ENCODE measurements at regions not wholly inside any gene's neighbourhood (a gene's known extent, or its start where the extent isn't known, plus 50 kb on each side); places are given as distances from the start of the nearest gene placed in this dataset.

DNA sequence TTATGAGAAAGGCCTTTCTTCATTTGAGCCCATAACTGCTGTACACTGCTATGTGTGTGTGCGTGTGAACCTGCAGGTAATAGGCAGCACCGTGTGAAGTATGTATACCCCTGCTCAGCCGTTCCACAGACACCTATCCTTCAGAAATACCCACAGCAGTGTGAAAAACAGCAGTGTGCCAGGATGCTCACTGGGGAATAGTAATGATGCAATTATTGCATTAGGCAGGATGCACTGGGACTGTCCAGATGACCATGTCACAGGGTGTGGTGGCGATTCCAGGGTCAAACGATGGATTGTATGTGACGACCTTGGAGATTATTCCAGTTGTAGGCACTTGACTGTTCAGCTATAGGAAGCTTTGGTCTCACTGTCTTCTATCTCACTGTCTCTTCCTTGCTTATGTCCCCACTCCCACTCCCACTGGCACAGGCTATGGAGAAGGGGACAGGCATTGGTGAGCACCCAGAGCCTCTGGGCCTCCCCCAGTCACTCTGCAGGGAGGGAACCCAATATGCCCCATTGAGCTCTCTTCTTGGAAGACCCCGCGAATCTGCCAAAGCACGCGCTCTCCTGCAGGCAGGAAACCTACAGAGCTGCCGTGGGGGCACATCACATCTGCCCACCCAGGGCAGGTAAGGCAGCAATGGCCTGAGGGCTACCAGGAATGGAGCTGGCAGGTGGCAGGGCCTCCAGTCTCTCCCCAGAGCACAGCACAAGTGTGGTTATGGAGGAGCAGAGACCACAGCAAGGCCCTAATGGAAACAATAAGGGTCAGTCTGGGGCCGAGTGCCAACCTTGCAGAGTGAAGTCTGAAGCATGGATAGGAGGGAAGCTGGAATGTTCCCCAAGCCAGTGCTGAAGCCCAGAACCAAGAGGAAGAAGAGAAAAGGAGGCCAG, 518.9 kb upstream of the RAB6C start:
- no peaks in the 10 kb centered on the region for H3K36me3 ChIP-seq
- H3K9ac ChIP-seq = no peak overlapping the region
- H3K27ac Mint-ChIP-seq = no peak overlapping the region
- TF ChIP-seq EZH2phosphoT487 (IDR thresholded peaks at IDR 0.05) (no peak), EZH2 (IDR thresholded peaks at IDR 0.05) (no peak)
- TF ChIP-seq, protein P1, sequence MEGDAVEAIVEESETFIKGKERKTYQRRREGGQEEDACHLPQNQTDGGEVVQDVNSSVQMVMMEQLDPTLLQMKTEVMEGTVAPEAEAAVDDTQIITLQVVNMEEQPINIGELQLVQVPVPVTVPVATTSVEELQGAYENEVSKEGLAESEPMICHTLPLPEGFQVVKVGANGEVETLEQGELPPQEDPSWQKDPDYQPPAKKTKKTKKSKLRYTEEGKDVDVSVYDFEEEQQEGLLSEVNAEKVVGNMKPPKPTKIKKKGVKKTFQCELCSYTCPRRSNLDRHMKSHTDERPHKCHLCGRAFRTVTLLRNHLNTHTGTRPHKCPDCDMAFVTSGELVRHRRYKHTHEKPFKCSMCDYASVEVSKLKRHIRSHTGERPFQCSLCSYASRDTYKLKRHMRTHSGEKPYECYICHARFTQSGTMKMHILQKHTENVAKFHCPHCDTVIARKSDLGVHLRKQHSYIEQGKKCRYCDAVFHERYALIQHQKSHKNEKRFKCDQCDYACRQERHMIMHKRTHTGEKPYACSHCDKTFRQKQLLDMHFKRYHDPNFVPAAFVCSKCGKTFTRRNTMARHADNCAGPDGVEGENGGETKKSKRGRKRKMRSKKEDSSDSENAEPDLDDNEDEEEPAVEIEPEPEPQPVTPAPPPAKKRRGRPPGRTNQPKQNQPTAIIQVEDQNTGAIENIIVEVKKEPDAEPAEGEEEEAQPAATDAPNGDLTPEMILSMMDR (IDR thresholded peaks at IDR 0.05) = no peak
- no peaks in the 10 kb centered on the region for H3K27me3 ChIP-seq
- H3F3A ChIP-seq (ENCODE audit: low read depth) = no peaks in the 10 kb centered on the region
- H2AFZ ChIP-seq (replicated peaks) = no peak overlapping the region
- H3K9me3 Mint-ChIP-seq = peaks cover 3% of the 10 kb centered on the region
- H3K4me1 Mint-ChIP-seq = no peaks in the 10 kb centered on the region
- peaks cover 6% of the 10 kb centered on the region for H3K27me3 Mint-ChIP-seq (ENCODE audit: insufficient read depth, low read depth)
- no peaks in the 10 kb centered on the region for H3K9me3 ChIP-seq (ENCODE audit: low read depth)
- no peaks in the 10 kb centered on the region for H3K4me1 ChIP-seq
- no peaks in the 10 kb centered on the region for H3K79me2 ChIP-seq (ENCODE audit: low read depth)
- DNase-seq (ENCODE audit: low spot score) = no peak
- H3K36me3 Mint-ChIP-seq = no peaks in the 10 kb centered on the region
- no peak overlapping the region for H3K27ac ChIP-seq
- H3K4me3 ChIP-seq = no peak overlapping the region
- no peak overlapping the region for H3K4me2 ChIP-seq
- H3K4me3 Mint-ChIP-seq = no peak overlapping the region
- H4K20me1 ChIP-seq (ENCODE audit: low read depth) = no peaks in the 10 kb centered on the region

DNA sequence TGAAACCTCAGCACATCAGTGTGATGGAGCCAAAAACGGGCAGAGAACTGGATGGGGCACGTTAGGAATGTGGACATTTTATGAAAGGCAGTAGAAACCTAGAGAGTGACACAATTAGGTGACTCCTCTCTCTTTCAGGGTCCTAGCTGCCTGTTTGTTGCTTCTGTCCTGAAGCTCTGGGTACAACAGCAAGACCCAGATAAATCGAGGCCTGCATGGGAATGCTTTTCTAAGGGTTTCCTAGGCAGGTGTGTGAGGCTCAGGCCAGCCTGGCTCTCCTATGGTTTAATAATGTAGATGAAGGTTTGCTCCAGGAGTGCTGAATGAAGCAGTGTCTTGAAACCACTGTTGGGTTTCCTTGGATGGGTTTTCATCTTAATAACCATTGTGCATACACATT, 517.1 kb upstream of the RAB6C start:
- H3K4me1 Mint-ChIP-seq = no peaks in the 10 kb centered on the region
- Histone ChIP-seq H3K4me2 (no peak overlapping the region), H3K4me1 (no peaks in the 10 kb centered on the region), H3K79me2 (ENCODE audit: low read depth) (no peaks in the 10 kb centered on the region), H2AFZ (replicated peaks) (no peak overlapping the region), H3K27me3 (no peaks in the 10 kb centered on the region), H4K20me1 (ENCODE audit: low read depth) (no peaks in the 10 kb centered on the region), H3K4me3 (no peak overlapping the region), H3K9me3 (ENCODE audit: low read depth) (no peaks in the 10 kb centered on the region), H3K9ac (no peak overlapping the region), H3K27ac (no peak overlapping the region), H3K36me3 (no peaks in the 10 kb centered on the region), H3F3A (ENCODE audit: low read depth) (no peaks in the 10 kb centered on the region)
- no peaks in the 10 kb centered on the region for H3K36me3 Mint-ChIP-seq
- H3K4me3 Mint-ChIP-seq = no peak overlapping the region
- peaks cover 6% of the 10 kb centered on the region for H3K27me3 Mint-ChIP-seq (ENCODE audit: insufficient read depth, low read depth)
- no peak for TF ChIP-seq EZH2phosphoT487 (IDR thresholded peaks at IDR 0.05)
- no peak for TF ChIP-seq EZH2 (IDR thresholded peaks at IDR 0.05)
- TF ChIP-seq, protein P1 (IDR thresholded peaks at IDR 0.05) = no peak
- peaks cover 3% of the 10 kb centered on the region for H3K9me3 Mint-ChIP-seq
- no peak overlapping the region for H3K27ac Mint-ChIP-seq
- no peak for DNase-seq (ENCODE audit: low spot score)

DNA sequence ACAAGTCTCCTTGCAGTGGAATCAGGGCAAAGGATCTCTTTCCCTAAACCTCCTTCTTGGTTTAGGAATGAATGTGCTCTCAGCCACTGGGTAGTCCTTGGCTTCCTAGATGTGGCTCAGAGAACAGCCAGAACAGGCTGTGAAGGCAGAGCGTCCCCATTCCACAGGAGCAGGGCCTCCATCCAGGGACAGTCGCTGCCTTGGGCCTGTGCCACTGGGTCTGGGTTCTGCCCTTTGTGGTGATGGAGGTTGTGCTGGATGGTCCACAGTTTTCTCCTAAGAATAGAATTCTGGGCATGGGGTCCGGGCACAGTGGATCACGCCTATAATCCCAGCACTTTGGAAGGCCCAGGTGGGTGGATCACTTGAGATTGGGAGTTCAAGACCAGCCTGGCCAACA, 516.5 kb upstream of the RAB6C start:
- Mint-ChIP-seq H3K4me1 (no peaks in the 10 kb centered on the region), H3K9me3 (peaks cover 3% of the 10 kb centered on the region), H3K36me3 (no peaks in the 10 kb centered on the region), H3K27ac (no peak overlapping the region), H3K4me3 (no peak overlapping the region), H3K27me3 (ENCODE audit: insufficient read depth, low read depth) (peaks cover 6% of the 10 kb centered on the region)
- Histone ChIP-seq H3K4me1 (no peaks in the 10 kb centered on the region), H3F3A (ENCODE audit: low read depth) (no peaks in the 10 kb centered on the region), H4K20me1 (ENCODE audit: low read depth) (no peaks in the 10 kb centered on the region), H3K27ac (no peak overlapping the region), H3K4me3 (no peak overlapping the region), H3K9ac (no peak overlapping the region), H3K4me2 (no peak overlapping the region), H3K27me3 (no peaks in the 10 kb centered on the region), H3K36me3 (no peaks in the 10 kb centered on the region), H3K9me3 (ENCODE audit: low read depth) (no peaks in the 10 kb centered on the region), H2AFZ (replicated peaks) (no peak overlapping the region), H3K79me2 (ENCODE audit: low read depth) (no peaks in the 10 kb centered on the region)
- TF ChIP-seq EZH2 (IDR thresholded peaks at IDR 0.05) (no peak), EZH2phosphoT487 (IDR thresholded peaks at IDR 0.05) (no peak)
- TF ChIP-seq, protein P1 (IDR thresholded peaks at IDR 0.05) = no peak
- DNase-seq (ENCODE audit: low spot score) = no peak

All from neural progenitor cell (in vitro differentiated cells).